Activated CD4-positive, alpha-beta T cell treated with anti-CD3 and anti-CD28 coated beads, Interleukin-2, amount 50 U/mL, for 48 hours (primary cell): ENCODE measurements at regions not wholly inside any gene's neighbourhood (a gene's known extent, or its start where the extent isn't known, plus 50 kb on each side); places are given as distances from the start of the nearest gene placed in this dataset.

ENCODE experiments used
- DNase-seq, 2 experiments: peaks; one replicate each; pipeline ENCODE4 v3.0.0-alpha.2; 2020

GRCh38 chr4:176843710-176844109 is 51.0 kb upstream of the VEGFC start:
- no peak for DNase-seq

- DNase-seq, result no peak
Measured at GRCh38 chr4:176844448-176844847, 51.7 kb upstream of the VEGFC start.

GRCh38 chr4:176845636-176846035 is 52.9 kb upstream of the VEGFC start:
- DNase-seq, result no peak

- no peak for DNase-seq
Measured at GRCh38 chr4:176849076-176849475, 56.4 kb upstream of the VEGFC start.

GRCh38 chr4:176850436-176850835 is 57.7 kb upstream of the VEGFC start:
- DNase-seq, result no peak

GRCh38 chr4:176856421-176856820 is 63.7 kb upstream of the VEGFC start:
- no peak for DNase-seq

- no peak for DNase-seq
Measured at GRCh38 chr4:176858839-176859238, 66.1 kb upstream of the VEGFC start.

GRCh38 chr4:176864238-176864637 is 71.5 kb upstream of the VEGFC start:
- no peak for DNase-seq

GRCh38 chr4:176868676-176869075 is 76.0 kb upstream of the VEGFC start:
- no peak for DNase-seq

- no peak for DNase-seq
Measured at GRCh38 chr4:176872461-176872860, 79.7 kb upstream of the VEGFC start.

- DNase-seq, result no peak
Measured at GRCh38 chr4:176874721-176875445, 82.2 kb upstream of the VEGFC start.

- DNase-seq, result no peak
Measured at GRCh38 chr4:176875446-176875930, 82.8 kb upstream of the VEGFC start.

GRCh38 chr4:176879380-176880116 is 86.8 kb upstream of the VEGFC start:
- DNase-seq, result no peak

- DNase-seq, result no peak
Measured at GRCh38 chr4:176882206-176882605, 89.5 kb upstream of the VEGFC start.

- DNase-seq, result no peak
Measured at GRCh38 chr4:176883108-176883550, 90.4 kb upstream of the VEGFC start.

GRCh38 chr4:176883681-176884418 is 91.1 kb upstream of the VEGFC start:
- no peak for DNase-seq

GRCh38 chr4:176885224-176885623 is 92.5 kb upstream of the VEGFC start:
- no peak for DNase-seq

GRCh38 chr4:176886135-176886534 is 93.4 kb upstream of the VEGFC start:
- no peak for DNase-seq

GRCh38 chr4:176889776-176890175 is 97.1 kb upstream of the VEGFC start:
- DNase-seq, result no peak

GRCh38 chr4:176894498-176894897 is 101.8 kb upstream of the VEGFC start:
- no peak for DNase-seq

GRCh38 chr4:176896211-176896610 is 103.5 kb upstream of the VEGFC start:
- no peak for DNase-seq

GRCh38 chr4:176897226-176897625 is 104.5 kb upstream of the VEGFC start:
- DNase-seq, result no peak

GRCh38 chr4:176898791-176899190 is 106.1 kb upstream of the VEGFC start:
- DNase-seq, result no peak
